SK-N-SH (cell line): ENCODE measurements at regions not wholly inside any gene's neighbourhood (a gene's known extent, or its start where the extent isn't known, plus 50 kb on each side); places are given as distances from the start of the nearest gene placed in this dataset.

Experiments used
- MXI1 ChIP-seq: IDR thresholded peaks from 2 replicates; pipeline ENCODE4 v1.6.1; 2012; ENCODE audit warnings: mild to moderate bottlenecking, low read depth, low read length, improper control_type of control experiment
- RFX5 ChIP-seq: IDR thresholded peaks from 2 replicates; pipeline ENCODE4 v1.6.1; 2012; ENCODE audit warnings: mild to moderate bottlenecking, improper control_type of control experiment, low read length
- SMC3 ChIP-seq: IDR thresholded peaks from 2 replicates; pipeline ENCODE4 v1.6.1; 2012; ENCODE audit warnings: low read depth, low read length, improper control_type of control experiment
- TF ChIP-seq, protein P1 (sequence below): fragments of 200-600 bp; sonication (generic); IDR thresholded peaks from 2 replicates; pipeline ENCODE4 v1.6.1; 2017; ENCODE audit warnings: antibody characterized with exemption, mild to moderate bottlenecking, moderate library complexity
- TF ChIP-seq, protein P2 (sequence below): IDR thresholded peaks from 2 replicates; pipeline ENCODE4 v1.6.1; 2012; ENCODE audit warnings: mild to moderate bottlenecking, low read depth, low read length, moderate library complexity
- TF ChIP-seq, protein P3 (sequence below): IDR thresholded peaks from 2 replicates; pipeline ENCODE4 v1.4.0; 2012; ENCODE audit warnings: low read depth

DNA sequence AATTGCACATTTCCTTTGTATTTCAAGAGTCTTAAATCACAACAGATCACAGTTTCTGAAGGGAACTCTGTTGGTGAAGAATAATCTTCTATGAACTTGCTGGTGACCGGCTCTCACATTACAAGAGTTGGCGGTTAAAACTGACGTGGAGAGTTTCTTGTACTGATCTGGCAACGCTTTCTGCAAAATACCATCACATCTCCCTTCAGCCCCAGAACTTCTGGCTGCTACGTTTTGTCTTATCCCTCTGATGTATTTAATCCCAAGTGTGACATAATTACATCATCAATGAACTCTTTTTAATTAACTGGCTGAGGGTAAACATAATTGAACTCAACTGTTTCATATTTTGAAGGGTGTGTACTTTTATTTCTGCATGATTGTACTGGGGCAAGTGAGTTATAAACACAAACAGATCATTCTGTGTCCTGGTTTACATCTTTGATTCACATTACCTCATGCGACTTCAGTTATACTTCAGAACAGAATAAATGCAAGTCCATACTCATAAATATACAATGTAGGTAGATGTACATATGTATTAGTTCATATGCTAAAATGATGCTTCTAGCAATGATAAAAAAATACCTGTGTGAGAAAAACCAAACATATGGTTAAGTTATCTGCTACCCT, 105.1 kb upstream of the NPVF start:
- TF ChIP-seq, protein P1, sequence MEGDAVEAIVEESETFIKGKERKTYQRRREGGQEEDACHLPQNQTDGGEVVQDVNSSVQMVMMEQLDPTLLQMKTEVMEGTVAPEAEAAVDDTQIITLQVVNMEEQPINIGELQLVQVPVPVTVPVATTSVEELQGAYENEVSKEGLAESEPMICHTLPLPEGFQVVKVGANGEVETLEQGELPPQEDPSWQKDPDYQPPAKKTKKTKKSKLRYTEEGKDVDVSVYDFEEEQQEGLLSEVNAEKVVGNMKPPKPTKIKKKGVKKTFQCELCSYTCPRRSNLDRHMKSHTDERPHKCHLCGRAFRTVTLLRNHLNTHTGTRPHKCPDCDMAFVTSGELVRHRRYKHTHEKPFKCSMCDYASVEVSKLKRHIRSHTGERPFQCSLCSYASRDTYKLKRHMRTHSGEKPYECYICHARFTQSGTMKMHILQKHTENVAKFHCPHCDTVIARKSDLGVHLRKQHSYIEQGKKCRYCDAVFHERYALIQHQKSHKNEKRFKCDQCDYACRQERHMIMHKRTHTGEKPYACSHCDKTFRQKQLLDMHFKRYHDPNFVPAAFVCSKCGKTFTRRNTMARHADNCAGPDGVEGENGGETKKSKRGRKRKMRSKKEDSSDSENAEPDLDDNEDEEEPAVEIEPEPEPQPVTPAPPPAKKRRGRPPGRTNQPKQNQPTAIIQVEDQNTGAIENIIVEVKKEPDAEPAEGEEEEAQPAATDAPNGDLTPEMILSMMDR: no peak
- TF ChIP-seq MXI1 (no peak), RFX5 (no peak), SMC3 (no peak)
- TF ChIP-seq, protein P2, sequence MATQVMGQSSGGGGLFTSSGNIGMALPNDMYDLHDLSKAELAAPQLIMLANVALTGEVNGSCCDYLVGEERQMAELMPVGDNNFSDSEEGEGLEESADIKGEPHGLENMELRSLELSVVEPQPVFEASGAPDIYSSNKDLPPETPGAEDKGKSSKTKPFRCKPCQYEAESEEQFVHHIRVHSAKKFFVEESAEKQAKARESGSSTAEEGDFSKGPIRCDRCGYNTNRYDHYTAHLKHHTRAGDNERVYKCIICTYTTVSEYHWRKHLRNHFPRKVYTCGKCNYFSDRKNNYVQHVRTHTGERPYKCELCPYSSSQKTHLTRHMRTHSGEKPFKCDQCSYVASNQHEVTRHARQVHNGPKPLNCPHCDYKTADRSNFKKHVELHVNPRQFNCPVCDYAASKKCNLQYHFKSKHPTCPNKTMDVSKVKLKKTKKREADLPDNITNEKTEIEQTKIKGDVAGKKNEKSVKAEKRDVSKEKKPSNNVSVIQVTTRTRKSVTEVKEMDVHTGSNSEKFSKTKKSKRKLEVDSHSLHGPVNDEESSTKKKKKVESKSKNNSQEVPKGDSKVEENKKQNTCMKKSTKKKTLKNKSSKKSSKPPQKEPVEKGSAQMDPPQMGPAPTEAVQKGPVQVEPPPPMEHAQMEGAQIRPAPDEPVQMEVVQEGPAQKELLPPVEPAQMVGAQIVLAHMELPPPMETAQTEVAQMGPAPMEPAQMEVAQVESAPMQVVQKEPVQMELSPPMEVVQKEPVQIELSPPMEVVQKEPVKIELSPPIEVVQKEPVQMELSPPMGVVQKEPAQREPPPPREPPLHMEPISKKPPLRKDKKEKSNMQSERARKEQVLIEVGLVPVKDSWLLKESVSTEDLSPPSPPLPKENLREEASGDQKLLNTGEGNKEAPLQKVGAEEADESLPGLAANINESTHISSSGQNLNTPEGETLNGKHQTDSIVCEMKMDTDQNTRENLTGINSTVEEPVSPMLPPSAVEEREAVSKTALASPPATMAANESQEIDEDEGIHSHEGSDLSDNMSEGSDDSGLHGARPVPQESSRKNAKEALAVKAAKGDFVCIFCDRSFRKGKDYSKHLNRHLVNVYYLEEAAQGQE: no peak
- TF ChIP-seq, protein P3, sequence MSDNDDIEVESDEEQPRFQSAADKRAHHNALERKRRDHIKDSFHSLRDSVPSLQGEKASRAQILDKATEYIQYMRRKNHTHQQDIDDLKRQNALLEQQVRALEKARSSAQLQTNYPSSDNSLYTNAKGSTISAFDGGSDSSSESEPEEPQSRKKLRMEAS: no peak
